Activated CD8-positive, alpha-beta T cell treated with anti-CD3 and anti-CD28 coated beads, Interleukin-2, amount 10 ng/mL, durations not matched to agents 7 days and 5 days (primary cell): ENCODE measurements at regions not wholly inside any gene's neighbourhood (a gene's known extent, or its start where the extent isn't known, plus 50 kb on each side); places are given as distances from the start of the nearest gene placed in this dataset.

Experiments
- ATAC-seq: fragments of 150-1000 bp; cut with Tn5 transposase; one replicate; pipeline ENCODE4 v1.10.0; 2021; ENCODE audit warnings: moderate library complexity
- CTCF ChIA-PET: fragments of 350-600 bp; sonication (Branson Sonifier 250); formaldehyde crosslinking; loops from one replicate; lab custom pipeline; 2021; ENCODE audit warnings: antibody characterized with exemption; lab: Charles Lee
- POLR2A ChIA-PET: fragments of 350-600 bp; sonication (Branson Sonifier 250); formaldehyde crosslinking; loops from one replicate; lab custom pipeline; 2021; ENCODE audit warnings: antibody characterized with exemption; lab: Charles Lee
- DNase-seq: peaks from one replicate; pipeline ENCODE4 v3.0.0-alpha.2; 2020
- H3K27ac Mint-ChIP-seq: one replicate; pipeline ENCODE4 v1.8.0; 2021; ENCODE audit warnings: mild to moderate bottlenecking, mixed read lengths
- H3K27me3 Mint-ChIP-seq: one replicate; pipeline ENCODE4 v1.8.0; 2021; ENCODE audit warnings: low read depth, mixed read lengths
- H3K36me3 Mint-ChIP-seq: one replicate; pipeline ENCODE4 v1.8.0; 2021; ENCODE audit warnings: low read depth, mixed read lengths
- H3K4me1 Mint-ChIP-seq: one replicate; pipeline ENCODE4 v1.8.0; 2021; ENCODE audit warnings: low read depth, mixed read lengths
- H3K4me3 Mint-ChIP-seq: one replicate; pipeline ENCODE4 v1.8.0; 2021; ENCODE audit warnings: mild to moderate bottlenecking, mixed read lengths
- H3K9me3 Mint-ChIP-seq: one replicate; pipeline ENCODE4 v1.8.0; 2022; ENCODE audit warnings: mixed read lengths; ENCODE audit not compliant: insufficient read depth

DNA sequence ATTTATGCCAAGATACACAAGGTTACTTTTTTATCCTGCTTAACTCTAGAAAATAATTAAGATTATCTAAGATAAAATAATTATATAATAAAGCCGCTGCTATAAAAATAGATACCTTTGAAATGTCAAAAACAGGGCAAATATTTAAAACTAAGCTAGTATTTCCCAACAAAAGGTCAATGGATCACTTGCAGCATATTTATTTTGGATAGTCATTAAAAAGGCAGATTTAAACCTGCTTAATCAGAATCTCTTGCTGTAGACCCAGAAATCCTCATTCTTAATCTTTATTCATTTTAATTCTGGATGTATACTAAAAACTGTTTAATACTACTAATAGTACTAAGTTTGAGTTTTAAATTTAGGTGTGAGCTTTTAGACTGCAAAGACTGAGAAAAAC lies 139.0 kb upstream of the CWC22 start:
- no peak for ATAC-seq
- Mint-ChIP-seq H3K36me3 (no peaks in the 10 kb centered on the region), H3K4me3 (no peak overlapping the region), H3K27ac (no peak overlapping the region), H3K9me3 (no peaks in the 10 kb centered on the region), H3K4me1 (no peaks in the 10 kb centered on the region), H3K27me3 (peaks cover 2% of the 10 kb centered on the region)
- POLR2A ChIA-PET: no interaction called here
- DNase-seq: no peak
- CTCF ChIA-PET: no interaction called here

DNA sequence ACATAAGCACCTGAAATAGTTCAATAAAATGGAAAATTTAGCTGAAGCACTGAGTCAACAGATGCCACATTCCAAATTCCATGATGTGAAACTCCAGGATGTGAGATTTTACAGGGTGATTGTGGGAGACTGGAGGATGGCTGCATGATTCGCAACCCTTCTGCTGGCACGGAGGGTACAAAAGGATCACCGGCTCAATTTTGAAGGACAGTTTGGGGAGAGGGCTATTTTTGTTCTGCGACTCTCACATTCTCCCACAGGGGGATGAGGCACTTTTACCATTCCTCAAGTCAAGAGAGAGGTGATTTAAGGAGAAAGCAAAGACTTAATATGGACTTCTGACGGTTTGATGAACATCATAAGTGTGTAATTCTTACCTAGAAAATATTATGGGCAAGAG lies 138.1 kb upstream of the CWC22 start:
- CTCF ChIA-PET: no interaction called here

DNA sequence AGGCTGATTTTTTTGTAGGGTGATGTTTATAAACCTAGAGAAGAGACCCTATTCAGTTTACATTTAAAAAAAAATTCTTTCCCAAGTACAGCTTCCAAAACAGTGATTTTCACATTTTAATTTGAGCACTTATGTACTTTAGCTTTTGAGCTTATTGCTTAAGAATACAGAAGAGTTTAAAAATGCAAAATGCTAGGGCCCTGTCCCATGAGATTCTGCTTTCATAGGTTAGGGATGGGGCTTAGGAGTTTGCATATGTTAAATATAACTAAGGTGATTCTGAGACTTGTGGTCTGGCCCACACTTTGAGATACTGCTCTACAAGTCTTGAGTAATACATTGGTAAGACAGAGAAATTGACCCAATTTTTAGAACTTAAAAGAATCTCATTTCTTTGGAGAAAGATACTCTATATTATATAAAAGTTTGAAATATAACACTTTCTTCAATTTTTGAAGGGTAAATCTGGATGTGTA lies 137.3 kb upstream of the CWC22 start:
- H3K27ac Mint-ChIP-seq: no peak overlapping the region
- H3K4me1 Mint-ChIP-seq: no peaks in the 10 kb centered on the region
- no peak overlapping the region for H3K4me3 Mint-ChIP-seq
- POLR2A ChIA-PET: no interaction called here
- H3K9me3 Mint-ChIP-seq: no peaks in the 10 kb centered on the region
- ATAC-seq (no peak), DNase-seq (no peak)
- H3K27me3 Mint-ChIP-seq: no peaks in the 10 kb centered on the region
- no peaks in the 10 kb centered on the region for H3K36me3 Mint-ChIP-seq
- CTCF ChIA-PET: no interaction called here

More for the DNA sequence above, 138.1 kb upstream of the CWC22 start:
- DNase-seq (no peak), ATAC-seq (no peak)
- Mint-ChIP-seq H3K4me1 (no peaks in the 10 kb centered on the region), H3K36me3 (no peaks in the 10 kb centered on the region), H3K4me3 (no peak overlapping the region), H3K27me3 (peaks cover 2% of the 10 kb centered on the region), H3K9me3 (no peaks in the 10 kb centered on the region), H3K27ac (no peak overlapping the region)
- POLR2A ChIA-PET: no interaction called here

DNA sequence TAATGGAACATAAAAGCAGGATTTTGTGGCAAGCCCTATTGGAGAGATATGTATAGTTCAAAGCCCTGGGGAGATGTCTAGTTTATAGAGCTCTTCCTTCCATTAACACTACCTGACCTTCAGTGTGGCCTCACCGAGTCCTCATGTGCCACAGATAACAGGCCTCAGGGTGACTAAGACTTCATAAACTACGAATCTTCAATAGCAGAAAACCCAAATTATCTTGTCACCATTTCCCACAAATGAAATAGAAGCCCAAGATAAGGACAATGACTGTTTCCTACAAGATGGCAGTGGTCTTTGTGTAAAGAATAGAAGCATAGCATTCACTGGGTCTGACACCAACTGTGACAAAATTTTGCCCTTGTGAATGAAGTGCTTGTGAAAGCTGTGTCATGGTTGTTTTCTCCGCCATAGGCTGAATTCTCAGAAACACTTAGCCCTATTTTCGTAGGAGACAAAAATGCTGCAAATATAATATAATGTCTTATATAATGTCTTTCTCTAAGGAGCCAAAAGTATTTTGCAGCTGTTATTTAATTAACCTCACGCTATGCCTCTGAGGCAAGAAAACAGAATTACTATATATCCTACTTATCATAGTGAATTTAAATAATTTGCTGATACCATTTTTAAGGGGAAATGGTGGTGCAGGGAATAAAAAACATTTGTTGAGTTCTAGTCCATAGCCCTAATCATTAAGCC lies 136.7 kb upstream of the CWC22 start:
- no peak for ATAC-seq
- ChIA-PET CTCF (no interaction called here), POLR2A (no interaction called here)
- Mint-ChIP-seq H3K4me1 (no peaks in the 10 kb centered on the region), H3K27ac (no peak overlapping the region), H3K4me3 (no peak overlapping the region), H3K27me3 (no peaks in the 10 kb centered on the region), H3K9me3 (no peaks in the 10 kb centered on the region), H3K36me3 (no peaks in the 10 kb centered on the region)
- DNase-seq: no peak

DNA sequence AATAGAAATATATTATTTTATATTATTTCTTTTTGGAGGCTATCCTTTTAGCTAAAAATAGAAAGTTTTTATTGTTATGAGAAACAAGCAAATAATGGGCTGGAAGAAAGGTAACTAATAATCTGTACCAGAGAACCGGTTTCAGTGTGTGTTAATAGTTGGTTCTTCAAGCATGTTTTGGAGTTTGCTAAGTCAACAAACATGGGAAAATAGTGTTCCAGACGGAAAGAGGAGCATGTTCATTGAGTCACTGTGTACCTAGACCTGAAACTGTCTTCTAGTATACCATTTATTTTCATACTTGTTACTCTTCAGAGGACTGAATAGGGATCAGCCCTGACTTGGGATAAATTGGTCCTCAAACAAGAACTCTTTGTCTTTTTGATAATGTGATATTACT lies 134.5 kb upstream of the CWC22 start:
- no peak overlapping the region for H3K4me3 Mint-ChIP-seq
- H3K27me3 Mint-ChIP-seq: peaks cover 2% of the 10 kb centered on the region
- DNase-seq (no peak), ATAC-seq (no peak)
- ChIA-PET POLR2A (no interaction called here), CTCF (no interaction called here)
- H3K36me3 Mint-ChIP-seq: no peaks in the 10 kb centered on the region
- no peaks in the 10 kb centered on the region for H3K9me3 Mint-ChIP-seq
- H3K27ac Mint-ChIP-seq: no peak overlapping the region
- H3K4me1 Mint-ChIP-seq: no peaks in the 10 kb centered on the region

DNA sequence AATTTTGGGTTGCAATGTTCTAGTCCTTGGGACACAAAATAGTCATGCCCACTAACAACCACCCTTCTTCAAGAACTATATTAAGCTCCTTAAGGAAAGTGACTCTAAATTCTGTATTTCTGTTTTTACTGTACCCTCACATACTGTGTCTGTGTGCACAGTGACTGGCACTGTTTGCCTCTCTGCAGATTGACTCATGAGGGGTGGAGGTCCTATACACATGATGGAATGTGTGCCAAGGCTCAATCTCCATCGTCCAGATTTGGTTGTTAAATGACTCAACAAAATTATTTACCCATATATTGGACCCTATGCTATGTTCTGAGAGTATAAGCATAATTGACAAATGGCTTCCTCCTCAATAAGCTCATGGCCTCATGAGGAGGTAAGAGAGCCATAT lies 126.6 kb upstream of the CWC22 start:
- Mint-ChIP-seq H3K9me3 (no peaks in the 10 kb centered on the region), H3K4me1 (no peaks in the 10 kb centered on the region), H3K4me3 (no peak overlapping the region), H3K27me3 (peaks cover 16% of the 10 kb centered on the region), H3K36me3 (no peaks in the 10 kb centered on the region), H3K27ac (no peak overlapping the region)
- ATAC-seq (no peak), DNase-seq (no peak)
- POLR2A ChIA-PET: no interaction called here
- CTCF ChIA-PET: interaction anchor here (1.3 kb wide), 1 partner anchor 10 kb away, joined by 5 read pairs; no protein-coding TSS in a partner anchor

DNA sequence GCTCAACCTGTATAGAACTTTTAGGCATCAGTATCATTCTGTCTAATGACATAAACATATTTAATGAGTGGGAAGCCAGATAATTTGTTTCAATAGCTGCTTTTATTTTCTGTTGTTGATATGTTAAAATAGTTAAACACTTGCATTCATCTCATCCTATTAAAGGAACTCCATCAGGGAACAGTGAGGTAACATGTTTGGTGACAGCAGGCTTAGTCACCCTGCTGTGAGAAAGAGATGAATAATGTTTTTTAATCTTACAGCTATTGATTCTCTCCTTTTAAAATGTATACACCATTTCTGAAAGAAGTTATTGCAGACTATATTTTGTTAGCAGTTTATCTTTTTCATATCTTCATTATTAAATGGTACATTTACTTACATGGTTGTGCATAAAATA lies 123.3 kb upstream of the CWC22 start:
- CTCF ChIA-PET: no interaction called here
- Mint-ChIP-seq H3K4me3 (no peak overlapping the region), H3K36me3 (no peaks in the 10 kb centered on the region), H3K4me1 (no peaks in the 10 kb centered on the region), H3K27ac (no peak overlapping the region), H3K9me3 (no peaks in the 10 kb centered on the region), H3K27me3 (peaks cover 26% of the 10 kb centered on the region)
- ATAC-seq (no peak), DNase-seq (no peak)
- POLR2A ChIA-PET: no interaction called here

DNA sequence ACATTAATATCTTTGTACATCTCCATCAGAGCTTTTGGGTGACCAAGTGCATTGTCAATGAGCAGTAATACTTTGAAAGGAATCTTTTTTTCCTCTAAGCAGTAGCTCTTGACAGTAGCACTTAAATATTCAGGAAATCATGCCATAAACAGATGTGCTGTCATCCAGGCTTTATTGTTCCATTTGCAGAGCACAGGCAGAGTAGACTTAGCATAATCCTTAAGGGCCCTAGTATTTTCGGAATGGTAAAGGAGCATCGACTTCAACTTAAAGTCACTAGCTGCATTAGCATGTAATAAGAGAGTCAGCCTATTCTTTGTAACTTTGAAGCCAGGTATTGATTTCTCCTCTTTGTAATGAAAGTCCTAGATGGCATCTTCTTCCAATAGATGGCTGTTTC lies 121.8 kb upstream of the CWC22 start:
- H3K27me3 Mint-ChIP-seq: peaks cover 24% of the 10 kb centered on the region
- no peaks in the 10 kb centered on the region for H3K4me1 Mint-ChIP-seq
- no peak for DNase-seq
- H3K9me3 Mint-ChIP-seq: no peaks in the 10 kb centered on the region
- ChIA-PET POLR2A (no interaction called here), CTCF (interaction anchor here (1.0 kb wide), 1 partner anchor 930 kb away, joined by 4 read pairs; no protein-coding TSS in a partner anchor)
- no peak overlapping the region for H3K4me3 Mint-ChIP-seq
- no peak for ATAC-seq
- H3K27ac Mint-ChIP-seq: no peak overlapping the region
- no peaks in the 10 kb centered on the region for H3K36me3 Mint-ChIP-seq

DNA sequence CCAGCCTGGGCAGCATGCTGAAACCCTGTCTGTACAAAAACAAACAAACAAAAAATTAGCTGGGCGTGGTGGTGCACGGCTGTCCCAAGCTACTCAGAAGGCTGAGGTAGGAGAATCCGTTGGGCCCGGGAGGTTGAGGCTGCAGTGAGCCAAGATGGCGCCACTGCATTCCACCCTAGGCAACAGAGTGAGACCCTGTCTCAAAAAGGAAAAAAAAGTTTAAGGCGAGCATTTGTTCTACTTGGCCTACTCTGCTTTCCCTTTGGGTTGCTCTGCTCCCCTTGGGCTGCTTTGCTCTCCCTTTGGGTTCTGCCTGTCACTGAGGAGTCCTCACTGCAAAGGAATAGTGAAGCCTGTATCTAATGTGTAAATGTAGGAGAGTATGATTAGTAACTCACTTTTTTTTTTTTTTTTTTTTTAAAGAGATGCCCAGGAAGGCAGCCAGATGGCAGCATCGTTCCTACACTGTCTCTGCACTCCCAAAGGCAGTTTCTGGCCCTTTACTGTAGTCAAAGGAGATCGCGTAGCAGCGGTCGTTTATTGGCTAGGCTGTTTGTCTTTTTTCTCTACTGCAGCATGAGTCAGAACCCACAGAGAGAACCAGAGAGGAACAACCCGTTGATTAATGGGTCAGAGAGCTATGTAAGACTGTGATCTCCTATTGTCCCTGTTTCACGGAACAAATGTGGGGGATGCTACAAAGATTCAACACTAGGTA lies 118.3 kb upstream of the CWC22 start:
- ATAC-seq (peak; percentile 58), DNase-seq (peak; percentile 35)
- ChIA-PET POLR2A (no interaction called here), CTCF (interaction anchor here (1.6 to 2.5 kb wide), 5 partner anchors 11 to 1590 kb away, joined by 3 to 11 read pairs (median 6); partner anchors contain the start of gene UBE2E3)
- Mint-ChIP-seq H3K36me3 (no peaks in the 10 kb centered on the region), H3K9me3 (no peaks in the 10 kb centered on the region), H3K4me3 (no peak overlapping the region), H3K27ac (no peak overlapping the region), H3K27me3 (peaks cover 20% of the 10 kb centered on the region), H3K4me1 (no peaks in the 10 kb centered on the region)

DNA sequence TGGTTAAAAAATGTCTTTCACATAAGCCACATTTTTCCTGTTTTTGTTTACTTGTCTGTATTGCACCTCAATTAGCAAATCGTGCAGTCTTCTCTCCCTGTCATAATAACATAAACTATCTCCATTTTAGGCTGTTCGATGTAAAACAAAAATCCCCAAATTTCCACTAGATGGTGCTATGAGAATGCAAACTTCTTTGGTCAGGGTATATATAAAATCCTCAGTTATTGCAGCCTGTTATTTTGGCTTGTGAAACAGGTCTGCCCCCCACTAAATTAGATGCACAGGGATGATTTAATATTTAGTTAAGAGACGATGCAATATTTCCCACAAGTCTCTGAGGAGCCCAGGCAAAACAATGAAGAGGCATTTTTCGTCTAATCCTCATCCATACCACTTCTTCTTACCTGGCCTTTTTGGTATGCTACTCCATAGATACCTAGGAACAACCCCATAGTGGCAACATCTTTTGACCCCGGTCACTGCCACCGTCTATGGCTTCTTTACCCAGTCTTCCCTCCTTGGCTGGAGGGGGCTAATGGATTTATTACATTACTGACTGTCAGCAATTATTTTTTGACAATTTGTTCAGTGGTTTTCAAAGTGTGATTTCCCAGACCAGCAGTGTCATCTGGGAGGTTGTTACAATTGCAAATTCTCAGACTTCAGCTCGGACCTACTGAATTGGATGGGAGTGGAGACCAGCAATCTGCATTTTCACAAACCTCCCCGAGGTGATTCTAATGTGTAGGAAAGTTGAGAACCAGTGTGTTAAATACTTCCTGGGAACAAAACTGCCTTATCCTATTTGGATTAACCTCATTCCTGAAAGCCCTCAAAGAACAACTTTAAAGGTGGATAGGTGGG lies 117.4 kb upstream of the CWC22 start:
- CTCF ChIA-PET: interaction anchor here (0.7 to 2.5 kb wide), 18 partner anchors 9 to 1591 kb away, joined by 3 to 18 read pairs (median 4); partner anchors contain the start of gene UBE2E3
- Mint-ChIP-seq H3K4me1 (no peaks in the 10 kb centered on the region), H3K4me3 (no peak overlapping the region), H3K27me3 (peaks cover 18% of the 10 kb centered on the region), H3K36me3 (no peaks in the 10 kb centered on the region), H3K27ac (no peak overlapping the region), H3K9me3 (no peaks in the 10 kb centered on the region)
- DNase-seq (no peak), ATAC-seq (peak; percentile 61)
- POLR2A ChIA-PET: no interaction called here

DNA sequence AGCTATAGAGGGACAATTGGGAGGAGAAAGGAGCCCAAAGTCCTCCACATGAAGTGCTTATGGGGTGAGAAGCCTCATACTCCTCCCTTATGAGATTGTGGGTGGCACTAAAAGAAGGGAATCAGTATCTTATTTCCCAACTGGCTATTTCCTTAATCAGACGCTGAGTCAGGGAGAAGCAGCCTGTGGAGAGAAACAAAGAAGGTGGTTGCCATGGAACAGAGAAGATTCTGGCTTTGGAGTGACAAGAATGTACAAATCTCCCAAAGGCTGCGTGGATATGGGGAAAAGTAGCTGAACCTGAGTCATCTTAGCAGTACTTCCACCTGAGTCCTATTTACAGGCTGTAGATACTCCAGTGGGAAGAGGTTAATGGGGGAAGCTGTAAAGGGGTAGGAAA lies 115.8 kb upstream of the CWC22 start:
- H3K27ac Mint-ChIP-seq: no peak overlapping the region
- ATAC-seq (no peak), DNase-seq (no peak)
- CTCF ChIA-PET: interaction anchor here (1.2 to 1.6 kb wide), 7 partner anchors 14 to 1592 kb away, joined by 3 to 18 read pairs (median 5); partner anchors contain the start of gene UBE2E3
- H3K9me3 Mint-ChIP-seq: no peaks in the 10 kb centered on the region
- H3K4me3 Mint-ChIP-seq: no peak overlapping the region
- no peaks in the 10 kb centered on the region for H3K4me1 Mint-ChIP-seq
- POLR2A ChIA-PET: interaction anchor here (0.7 kb wide), 1 partner anchor 566 kb away, joined by 3 read pairs; no protein-coding TSS in a partner anchor
- peaks cover 12% of the 10 kb centered on the region for H3K27me3 Mint-ChIP-seq
- H3K36me3 Mint-ChIP-seq: no peaks in the 10 kb centered on the region
